ENCODE measurements at regions not wholly inside any gene's neighbourhood (a gene's known extent, or its start where the extent isn't known, plus 50 kb on each side); places are given as distances from the start of the nearest gene placed in this dataset.

DNA sequence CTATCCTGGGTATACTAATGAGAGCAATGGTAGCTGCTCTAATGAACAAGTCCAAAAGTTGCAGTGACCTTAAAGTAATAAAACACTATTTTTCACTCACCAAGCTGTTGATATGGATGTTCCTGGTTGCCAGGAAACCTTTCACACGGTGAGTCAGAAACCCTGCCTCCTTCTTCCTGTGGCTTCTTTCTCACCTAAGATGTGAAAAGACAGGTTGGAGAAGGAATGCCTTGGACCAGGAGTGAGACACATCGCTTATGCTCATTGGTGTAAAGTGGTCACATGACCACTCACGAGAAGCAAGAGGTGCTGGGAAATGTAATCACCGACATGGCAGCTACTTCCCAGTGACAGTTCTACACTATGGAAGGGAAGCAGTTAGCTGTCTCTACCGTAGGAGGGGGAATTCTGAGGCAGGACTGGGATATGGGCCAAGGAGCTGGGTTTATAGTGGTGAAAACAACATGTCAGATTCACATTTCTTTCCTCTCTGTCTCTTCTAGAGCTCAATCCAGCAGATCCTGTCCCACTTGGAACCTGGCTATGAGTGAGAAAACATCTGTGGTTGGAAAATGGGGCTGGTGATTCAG lies 320.4 kb upstream of the KLF4 start:
- Histone ChIP-seq H3K27me3 (no peaks in the 10 kb centered on the region), H3K27ac (no peak overlapping the region), H3K36me3 (no peaks in the 10 kb centered on the region), H3K4me3 (no peak overlapping the region), H3K4me1 (peaks cover 0 to 14% (median 0%) of the 10 kb centered on the region in 9 donors), H3K9me3 (no peaks in the 10 kb centered on the region)
- no peak for DNase-seq
- intact Hi-C loops (cut with DNase I) = loop anchor here in 1 of 10 donors (10.0 kb wide), 1 partner anchor 145 kb away; no protein-coding TSS in a partner anchor
- ATAC-seq = no peak
- WGBS, 2 donors = 52 to 65% methylated on average over 5 of the region's 5 CpGs
- TF ChIP-seq, protein P1, sequence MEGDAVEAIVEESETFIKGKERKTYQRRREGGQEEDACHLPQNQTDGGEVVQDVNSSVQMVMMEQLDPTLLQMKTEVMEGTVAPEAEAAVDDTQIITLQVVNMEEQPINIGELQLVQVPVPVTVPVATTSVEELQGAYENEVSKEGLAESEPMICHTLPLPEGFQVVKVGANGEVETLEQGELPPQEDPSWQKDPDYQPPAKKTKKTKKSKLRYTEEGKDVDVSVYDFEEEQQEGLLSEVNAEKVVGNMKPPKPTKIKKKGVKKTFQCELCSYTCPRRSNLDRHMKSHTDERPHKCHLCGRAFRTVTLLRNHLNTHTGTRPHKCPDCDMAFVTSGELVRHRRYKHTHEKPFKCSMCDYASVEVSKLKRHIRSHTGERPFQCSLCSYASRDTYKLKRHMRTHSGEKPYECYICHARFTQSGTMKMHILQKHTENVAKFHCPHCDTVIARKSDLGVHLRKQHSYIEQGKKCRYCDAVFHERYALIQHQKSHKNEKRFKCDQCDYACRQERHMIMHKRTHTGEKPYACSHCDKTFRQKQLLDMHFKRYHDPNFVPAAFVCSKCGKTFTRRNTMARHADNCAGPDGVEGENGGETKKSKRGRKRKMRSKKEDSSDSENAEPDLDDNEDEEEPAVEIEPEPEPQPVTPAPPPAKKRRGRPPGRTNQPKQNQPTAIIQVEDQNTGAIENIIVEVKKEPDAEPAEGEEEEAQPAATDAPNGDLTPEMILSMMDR (IDR thresholded peaks at IDR 0.05) = no peak

DNA sequence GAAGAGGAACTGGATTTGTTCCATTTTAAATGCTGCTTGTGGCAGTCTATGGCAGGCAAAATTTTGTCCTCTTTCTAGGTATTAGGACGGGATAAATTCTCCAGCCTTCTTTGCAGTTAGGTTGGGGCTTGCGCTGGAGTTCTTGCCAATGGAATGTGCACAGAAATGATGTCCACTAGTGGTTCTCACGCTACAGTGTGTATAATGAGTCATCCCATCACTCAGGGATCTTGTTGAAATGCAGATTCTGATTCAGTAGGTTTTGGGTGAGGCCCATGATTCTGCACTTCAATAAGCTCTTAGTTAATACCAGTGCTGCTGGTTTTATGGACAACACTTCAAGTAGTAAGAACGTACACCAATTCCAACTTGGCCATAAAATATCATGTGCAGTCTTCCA lies 317.6 kb upstream of the KLF4 start:
- Histone ChIP-seq H3K4me3 (no peak overlapping the region), H3K36me3 (no peaks in the 10 kb centered on the region), H3K9me3 (no peaks in the 10 kb centered on the region), H3K4me1 (peaks cover 0 to 14% (median 0%) of the 10 kb centered on the region in 9 donors), H3K27me3 (no peaks in the 10 kb centered on the region), H3K27ac (no peak overlapping the region)
- DNase-seq (no peak), ATAC-seq (no peak)
- intact Hi-C loops (cut with DNase I) = loop anchor here in 1 of 10 donors (10.0 kb wide), 1 partner anchor 142 kb away; no protein-coding TSS in a partner anchor
- TF ChIP-seq, protein P1 (IDR thresholded peaks at IDR 0.05) = no peak
- WGBS, 2 donors = 83 to 89% methylated on average over 4 of the region's 4 CpGs

DNA sequence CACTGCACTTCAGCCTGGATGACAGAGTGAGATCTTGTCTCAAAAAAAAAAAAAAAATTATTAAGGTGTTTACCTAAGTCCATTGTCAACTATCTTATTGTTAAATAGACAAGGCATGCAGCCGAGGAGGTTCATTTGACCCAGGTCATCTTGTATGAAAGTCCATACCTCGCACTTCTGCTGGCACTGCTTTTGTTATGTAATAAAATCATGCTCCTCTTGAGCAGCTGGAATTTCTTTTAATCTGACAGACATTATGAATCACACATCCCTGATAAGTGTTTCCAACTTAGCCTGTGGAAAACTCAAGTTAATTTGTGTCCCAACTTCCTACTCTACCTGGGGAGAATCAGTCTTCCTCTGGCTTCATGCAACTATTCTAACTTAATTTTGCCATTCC lies 315.6 kb upstream of the KLF4 start:
- no peak for DNase-seq
- no peak for ATAC-seq
- H3K27me3 ChIP-seq = no peaks in the 10 kb centered on the region
- intact Hi-C loops (cut with DNase I) = loop anchor here in 1 of 10 donors (10.0 kb wide), 1 partner anchor 140 kb away; no protein-coding TSS in a partner anchor
- WGBS, 2 donors = 64 to 77% methylated on average over 2 of the region's 2 CpGs
- no peaks in the 10 kb centered on the region for H3K36me3 ChIP-seq
- TF ChIP-seq, protein P1 (IDR thresholded peaks at IDR 0.05) = no peak
- no peak overlapping the region for H3K27ac ChIP-seq
- no peaks in the 10 kb centered on the region for H3K9me3 ChIP-seq
- peaks cover 0 to 6% (median 0%) of the 10 kb centered on the region in 9 donors for H3K4me1 ChIP-seq
- no peak overlapping the region for H3K4me3 ChIP-seq

DNA sequence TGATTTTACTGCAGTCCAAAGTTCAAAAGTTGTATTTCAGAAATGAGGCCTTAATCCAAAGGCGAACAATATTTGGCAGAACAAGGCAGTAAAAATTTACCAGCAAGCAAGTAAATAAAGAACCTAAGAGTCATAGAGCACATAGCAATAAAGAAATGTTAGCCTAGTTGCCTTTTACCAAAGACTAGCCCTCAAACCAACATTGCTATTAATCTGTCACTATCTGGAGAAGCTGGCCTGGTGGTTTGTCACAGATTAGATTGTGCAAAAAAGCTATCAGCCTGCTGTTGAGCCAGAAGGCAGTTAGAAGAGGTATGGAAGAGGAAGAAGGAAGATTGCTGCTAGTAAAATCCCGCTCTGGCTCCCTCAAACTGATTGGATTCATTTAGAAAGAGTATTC lies 304.7 kb upstream of the KLF4 start:
- DNase-seq (no peak), ATAC-seq (no peak)

More for the DNA sequence above, 304.7 kb upstream of the KLF4 start:
- Histone ChIP-seq H3K4me3 (no peak overlapping the region), H3K9me3 (no peaks in the 10 kb centered on the region), H3K36me3 (no peaks in the 10 kb centered on the region), H3K27me3 (no peaks in the 10 kb centered on the region), H3K4me1 (no peaks in the 10 kb centered on the region), H3K27ac (no peak overlapping the region)
- intact Hi-C loops (cut with DNase I) = no loop called here
- 89 to 90% methylated on average over 2 of the region's 2 CpGs for WGBS, 2 donors
- TF ChIP-seq, protein P1 (IDR thresholded peaks at IDR 0.05) = no peak

Data from heart right ventricle (tissue), 16 donors.